ENCODE measurements at regions not wholly inside any gene's neighbourhood (a gene's known extent, or its start where the extent isn't known, plus 50 kb on each side); places are given as distances from the start of the nearest gene placed in this dataset.

- in situ Hi-C loops (cut with MboI; ENCODE audit: low sequenced_read_pairs, unreplicated experiment), result no loop called here
- TF ChIP-seq, protein P1, sequence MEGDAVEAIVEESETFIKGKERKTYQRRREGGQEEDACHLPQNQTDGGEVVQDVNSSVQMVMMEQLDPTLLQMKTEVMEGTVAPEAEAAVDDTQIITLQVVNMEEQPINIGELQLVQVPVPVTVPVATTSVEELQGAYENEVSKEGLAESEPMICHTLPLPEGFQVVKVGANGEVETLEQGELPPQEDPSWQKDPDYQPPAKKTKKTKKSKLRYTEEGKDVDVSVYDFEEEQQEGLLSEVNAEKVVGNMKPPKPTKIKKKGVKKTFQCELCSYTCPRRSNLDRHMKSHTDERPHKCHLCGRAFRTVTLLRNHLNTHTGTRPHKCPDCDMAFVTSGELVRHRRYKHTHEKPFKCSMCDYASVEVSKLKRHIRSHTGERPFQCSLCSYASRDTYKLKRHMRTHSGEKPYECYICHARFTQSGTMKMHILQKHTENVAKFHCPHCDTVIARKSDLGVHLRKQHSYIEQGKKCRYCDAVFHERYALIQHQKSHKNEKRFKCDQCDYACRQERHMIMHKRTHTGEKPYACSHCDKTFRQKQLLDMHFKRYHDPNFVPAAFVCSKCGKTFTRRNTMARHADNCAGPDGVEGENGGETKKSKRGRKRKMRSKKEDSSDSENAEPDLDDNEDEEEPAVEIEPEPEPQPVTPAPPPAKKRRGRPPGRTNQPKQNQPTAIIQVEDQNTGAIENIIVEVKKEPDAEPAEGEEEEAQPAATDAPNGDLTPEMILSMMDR (IDR thresholded peaks at IDR 0.05; ENCODE audit: borderline replicate concordance, control extremely low read depth, extremely low read depth, insufficient read depth, missing control alignments), result no peak
- no peak for DNase-seq (ENCODE audit: low spot score)
Measured at GRCh38 chr7:33814936-33815335, 90.4 kb upstream of the BMPER start.

GRCh38 chr7:33815336-33815735 lies 90.0 kb upstream of the BMPER start:
- in situ Hi-C loops (cut with MboI; ENCODE audit: low sequenced_read_pairs, unreplicated experiment), result no loop called here

DNA sequence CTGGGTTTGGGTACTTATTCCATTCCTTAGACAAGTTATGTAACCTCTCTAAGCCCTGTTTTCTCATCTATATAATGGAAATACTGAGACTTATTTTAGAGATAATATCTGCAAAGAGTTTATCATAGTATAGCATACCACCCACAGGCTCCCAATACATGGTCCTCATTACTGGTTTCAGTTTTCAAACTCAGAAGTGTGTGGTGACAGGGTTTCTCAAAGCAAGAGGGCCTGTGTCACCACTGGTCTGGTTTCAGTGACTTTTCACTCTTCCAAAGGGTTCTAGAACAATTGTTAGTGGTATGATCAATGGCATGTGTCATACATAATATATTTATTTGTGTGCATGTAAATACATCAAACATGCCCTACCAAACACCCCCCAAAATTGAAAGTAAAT lies 89.2 kb upstream of the BMPER start:
- TF ChIP-seq, protein P1 (IDR thresholded peaks at IDR 0.05; ENCODE audit: borderline replicate concordance, control extremely low read depth, extremely low read depth, insufficient read depth, missing control alignments), result no peak
- no peak for DNase-seq (ENCODE audit: low spot score)
- in situ Hi-C loops (cut with MboI; ENCODE audit: low sequenced_read_pairs, unreplicated experiment), result no loop called here

More at GRCh38 chr7:33815336-33815735, 90.0 kb upstream of the BMPER start:
- TF ChIP-seq, protein P1 (IDR thresholded peaks at IDR 0.05; ENCODE audit: borderline replicate concordance, control extremely low read depth, extremely low read depth, insufficient read depth, missing control alignments), result no peak
- no peak for DNase-seq (ENCODE audit: low spot score)

DNA sequence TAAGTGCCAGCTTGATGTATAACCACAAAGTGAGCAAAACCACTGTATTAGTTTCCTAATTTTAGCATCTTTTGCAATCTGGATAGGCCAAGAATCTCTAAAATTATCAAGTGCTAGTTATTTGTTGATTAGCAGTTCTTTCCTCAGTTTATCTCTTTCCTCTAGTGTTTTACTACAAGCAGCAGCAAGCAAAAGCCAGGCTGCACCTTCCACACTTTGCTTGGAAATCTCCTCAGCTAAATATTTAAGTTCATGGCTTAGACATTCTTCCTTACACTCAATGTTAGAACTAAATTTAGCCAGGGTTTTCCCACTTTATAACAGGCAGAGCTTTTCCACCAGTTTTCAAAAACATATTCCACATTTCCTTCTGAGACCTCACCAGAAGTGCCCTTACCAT lies 85.7 kb upstream of the BMPER start:
- no peak for DNase-seq (ENCODE audit: low spot score)
- in situ Hi-C loops (cut with MboI; ENCODE audit: low sequenced_read_pairs, unreplicated experiment), result no loop called here
- TF ChIP-seq, protein P1 (IDR thresholded peaks at IDR 0.05; ENCODE audit: borderline replicate concordance, control extremely low read depth, extremely low read depth, insufficient read depth, missing control alignments), result no peak

DNA sequence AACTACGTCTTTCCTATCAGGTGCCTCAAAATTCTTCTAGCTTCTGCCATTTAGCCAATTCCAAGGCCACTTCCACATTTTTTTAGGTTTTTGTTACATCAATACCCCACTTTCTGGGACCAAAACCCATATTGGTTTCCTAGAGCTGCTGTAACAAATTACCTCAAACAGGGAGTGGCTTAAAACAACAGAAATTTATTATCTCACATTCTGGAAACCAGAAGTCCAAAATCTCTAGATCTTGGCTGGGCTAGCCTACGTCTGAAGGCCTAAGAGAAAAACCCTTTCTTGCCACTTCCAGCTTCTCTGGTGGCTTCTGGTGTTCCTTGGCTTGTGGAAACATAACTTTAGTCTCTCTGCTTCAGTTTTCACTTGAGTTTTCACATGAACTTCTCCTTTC lies 85.1 kb upstream of the BMPER start:
- no peak for DNase-seq (ENCODE audit: low spot score)
- TF ChIP-seq, protein P1 (IDR thresholded peaks at IDR 0.05; ENCODE audit: borderline replicate concordance, control extremely low read depth, extremely low read depth, insufficient read depth, missing control alignments), result no peak
- in situ Hi-C loops (cut with MboI; ENCODE audit: low sequenced_read_pairs, unreplicated experiment), result no loop called here

- TF ChIP-seq, protein P1 (IDR thresholded peaks at IDR 0.05; ENCODE audit: borderline replicate concordance, control extremely low read depth, extremely low read depth, insufficient read depth, missing control alignments), result no peak
- no peak for DNase-seq (ENCODE audit: low spot score)
- in situ Hi-C loops (cut with MboI; ENCODE audit: low sequenced_read_pairs, unreplicated experiment), result no loop called here
Measured at GRCh38 chr7:33821970-33822369, 83.4 kb upstream of the BMPER start.

GRCh38 chr7:33823913-33824312 lies 81.4 kb upstream of the BMPER start:
- in situ Hi-C loops (cut with MboI; ENCODE audit: low sequenced_read_pairs, unreplicated experiment), result no loop called here
- DNase-seq (ENCODE audit: low spot score), result no peak
- TF ChIP-seq, protein P1 (IDR thresholded peaks at IDR 0.05; ENCODE audit: borderline replicate concordance, control extremely low read depth, extremely low read depth, insufficient read depth, missing control alignments), result no peak

All from GM13976 (cell line).